GM18502 (cell line): ENCODE measurements at regions not wholly inside any gene's neighbourhood (a gene's known extent, or its start where the extent isn't known, plus 50 kb on each side); places are given as distances from the start of the nearest gene placed in this dataset.
"Not testable (repeated sequence)": the region's sequence is repeated elsewhere in the genome, so short reads cannot be mapped to it uniquely, and the experiment has no call there.

Experiments used
- ATAC-seq: cut with Tn5 transposase; IDR thresholded peaks from one replicate; pipeline ENCODE4 v1.9.1; 2021; ENCODE audit warnings: mild to moderate bottlenecking; ENCODE audit not compliant: unreplicated experiment, poor library complexity

DNA sequence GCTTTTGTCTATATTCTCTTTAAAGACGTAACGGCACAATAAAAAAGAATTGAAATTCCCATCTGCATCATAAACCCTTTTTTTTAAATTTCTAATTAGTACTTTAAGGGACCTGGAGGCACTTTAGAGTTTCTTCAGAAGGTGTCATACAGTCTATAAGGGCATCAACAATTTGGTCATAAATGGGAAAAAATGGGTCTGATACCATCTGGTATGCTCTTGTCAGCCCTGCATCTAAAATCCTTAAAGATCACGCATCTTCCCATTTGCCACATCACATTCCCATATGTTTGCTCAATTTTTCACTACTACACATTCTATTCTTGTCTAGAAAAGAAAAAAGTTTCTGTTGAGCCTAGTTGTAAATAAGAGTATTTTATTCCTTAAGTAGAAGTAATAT, 53.8 kb downstream of the COX7C start:
- no peak for ATAC-seq

DNA sequence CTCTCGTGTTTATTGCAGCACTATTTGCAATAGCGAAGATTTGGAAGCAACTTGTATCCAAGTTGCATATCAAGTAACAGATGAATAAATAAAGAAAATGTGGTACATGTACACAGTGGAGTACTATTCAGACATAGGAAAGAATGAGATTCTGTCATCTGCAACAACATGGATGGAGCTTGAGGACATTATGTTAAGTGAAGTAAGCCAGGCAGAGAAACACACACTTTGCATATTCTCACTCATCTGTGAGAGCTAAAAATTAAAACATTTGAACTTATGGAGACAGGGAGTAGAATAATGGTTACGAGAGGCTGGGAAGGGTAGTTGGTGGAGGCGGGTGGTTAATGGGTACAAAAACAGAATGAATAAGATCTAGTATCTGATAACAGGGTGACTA, 56.3 kb downstream of the COX7C start:
- ATAC-seq = no peak

DNA sequence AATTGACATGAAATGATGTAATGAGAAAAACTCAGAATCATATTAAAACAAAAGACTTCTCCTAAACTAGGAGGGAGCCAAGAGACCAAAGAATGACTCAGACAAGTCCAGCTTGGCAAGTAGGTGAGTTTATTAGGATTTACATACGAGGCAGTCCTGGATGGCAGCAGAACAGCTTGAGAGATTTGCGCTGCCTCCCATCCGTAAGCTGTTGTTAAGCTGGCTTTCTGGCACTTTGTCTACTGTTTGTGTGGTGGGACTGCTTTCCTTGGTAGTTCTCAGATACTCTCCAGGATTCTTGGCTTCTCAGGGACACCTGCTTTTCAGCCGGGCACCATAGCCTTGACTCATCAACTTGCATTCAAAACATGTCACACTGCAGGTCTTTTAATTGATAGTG, 57.6 kb downstream of the COX7C start:
- ATAC-seq = no peak

DNA sequence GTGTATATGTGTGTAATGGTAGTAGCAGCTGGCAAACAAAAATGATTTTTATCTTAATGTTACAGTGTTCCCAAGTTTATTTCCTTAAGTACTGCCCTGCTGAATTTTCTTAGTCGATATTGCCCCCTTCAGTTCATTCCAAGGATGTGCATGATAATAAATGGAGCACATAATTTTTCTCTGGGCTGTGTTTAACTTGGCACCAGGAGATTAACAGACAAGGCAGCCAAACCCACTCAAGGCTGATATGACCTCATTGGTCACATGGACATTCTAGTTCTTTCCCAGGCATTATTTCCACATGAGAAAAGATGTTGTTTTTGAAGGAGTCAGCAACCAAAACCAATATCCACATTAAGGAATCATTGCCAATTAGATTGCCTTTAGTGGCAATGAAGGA, 61.8 kb downstream of the COX7C start:
- ATAC-seq = peak; percentile 76

DNA sequence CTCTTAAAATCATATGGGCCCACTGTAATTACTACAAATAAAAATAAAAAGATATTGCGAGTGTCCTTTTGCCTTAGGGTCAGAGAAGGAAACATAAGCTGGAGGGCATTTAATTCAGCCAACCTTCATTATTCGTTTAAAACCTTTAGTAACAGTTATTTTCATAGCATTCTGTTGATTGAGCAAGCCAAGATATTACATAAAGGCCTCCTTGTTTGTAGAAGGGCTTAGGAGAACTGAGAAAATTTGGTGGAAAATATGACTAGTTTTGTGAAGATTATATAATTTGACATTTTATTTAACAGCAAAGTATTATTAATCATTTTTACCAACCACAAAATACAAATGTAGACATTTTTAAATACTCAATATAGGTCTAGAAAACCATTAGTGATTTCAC, 62.2 kb downstream of the COX7C start:
- ATAC-seq = no peak

DNA sequence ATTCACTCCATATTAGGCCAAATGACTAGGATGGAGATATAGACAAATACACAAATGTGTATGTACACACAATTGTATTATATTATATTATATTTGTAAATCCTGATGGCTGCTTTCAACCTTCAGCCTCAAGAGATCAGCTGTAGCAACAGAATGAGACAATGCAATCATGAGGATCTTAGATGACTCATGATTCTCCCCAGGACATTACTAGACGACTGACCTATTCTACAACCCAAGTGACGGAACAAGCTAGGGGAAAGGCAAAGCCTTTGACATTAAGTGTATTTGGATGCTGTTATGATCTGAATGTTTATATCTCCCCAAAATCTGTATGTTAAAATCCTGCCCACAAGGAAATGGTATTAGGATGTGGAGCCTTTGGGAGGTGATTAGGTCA, 66.5 kb downstream of the COX7C start:
- no peak for ATAC-seq

DNA sequence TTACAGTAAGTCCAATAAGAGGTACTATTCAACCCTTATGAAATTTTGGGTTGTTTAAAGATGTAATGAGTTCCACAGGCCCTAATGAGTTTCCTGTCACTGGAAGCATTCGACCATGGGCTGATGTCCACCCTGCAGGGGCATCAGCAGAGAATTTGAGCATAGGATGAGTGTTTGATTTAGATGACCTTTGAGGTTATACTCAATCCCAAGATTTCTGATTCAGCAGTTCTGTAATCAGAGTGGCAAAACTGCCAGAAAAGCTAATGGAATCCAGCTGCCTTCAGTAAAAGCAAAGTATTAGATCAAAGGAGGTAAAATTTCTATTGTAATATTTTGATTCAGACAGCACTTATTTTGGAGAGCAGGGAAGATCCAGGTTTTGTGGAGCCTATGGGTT, 68.3 kb downstream of the COX7C start:
- no peak for ATAC-seq

DNA sequence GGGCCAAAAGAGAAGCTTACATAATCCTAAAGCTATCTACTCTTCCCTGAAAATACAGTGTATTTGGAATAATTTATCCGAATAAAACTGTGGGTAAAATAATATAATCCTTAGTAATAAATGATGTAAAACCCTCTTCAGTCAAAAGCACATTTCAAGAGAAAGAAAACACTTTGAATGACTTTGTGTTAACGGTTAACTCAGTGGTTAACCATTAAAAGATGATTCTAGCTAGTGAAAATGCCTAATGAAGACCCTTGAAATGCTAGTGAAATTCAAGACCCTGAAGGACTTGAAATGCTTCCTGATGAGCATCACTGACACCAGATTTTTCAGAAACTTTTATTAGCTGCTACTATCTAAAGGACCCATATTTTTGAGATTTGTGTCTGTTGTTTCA, 70.7 kb downstream of the COX7C start:
- ATAC-seq = no peak

DNA sequence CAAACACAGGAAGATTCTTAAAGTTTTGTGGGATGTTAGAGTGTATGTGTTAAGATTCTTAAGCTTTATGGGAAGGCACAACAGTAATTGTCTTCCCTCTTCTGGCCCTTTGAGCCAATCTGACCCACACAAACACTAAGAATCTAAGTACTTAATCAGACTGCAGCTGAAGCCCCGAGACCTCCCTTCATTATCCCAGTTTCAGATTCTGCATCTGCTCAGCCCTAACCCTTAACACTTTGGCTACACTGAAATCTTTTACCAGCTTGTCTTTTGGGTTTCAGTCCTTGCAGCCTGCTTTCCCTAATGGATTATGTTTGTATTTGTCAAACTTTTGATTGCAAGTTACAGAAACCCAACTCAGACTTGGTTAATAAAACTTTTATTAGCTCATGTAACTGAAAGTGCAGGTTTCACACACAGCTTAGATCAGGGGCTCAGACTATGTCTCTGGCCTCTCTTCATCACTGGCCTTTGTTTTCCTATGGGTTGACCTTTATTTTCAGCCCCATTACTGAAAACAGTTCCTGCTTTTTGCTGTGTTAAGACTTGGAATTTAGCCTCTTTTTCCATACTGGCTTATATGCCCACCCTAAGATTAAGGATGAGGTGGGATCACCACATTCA, 71.5 kb downstream of the COX7C start:
- ATAC-seq = no peak

DNA sequence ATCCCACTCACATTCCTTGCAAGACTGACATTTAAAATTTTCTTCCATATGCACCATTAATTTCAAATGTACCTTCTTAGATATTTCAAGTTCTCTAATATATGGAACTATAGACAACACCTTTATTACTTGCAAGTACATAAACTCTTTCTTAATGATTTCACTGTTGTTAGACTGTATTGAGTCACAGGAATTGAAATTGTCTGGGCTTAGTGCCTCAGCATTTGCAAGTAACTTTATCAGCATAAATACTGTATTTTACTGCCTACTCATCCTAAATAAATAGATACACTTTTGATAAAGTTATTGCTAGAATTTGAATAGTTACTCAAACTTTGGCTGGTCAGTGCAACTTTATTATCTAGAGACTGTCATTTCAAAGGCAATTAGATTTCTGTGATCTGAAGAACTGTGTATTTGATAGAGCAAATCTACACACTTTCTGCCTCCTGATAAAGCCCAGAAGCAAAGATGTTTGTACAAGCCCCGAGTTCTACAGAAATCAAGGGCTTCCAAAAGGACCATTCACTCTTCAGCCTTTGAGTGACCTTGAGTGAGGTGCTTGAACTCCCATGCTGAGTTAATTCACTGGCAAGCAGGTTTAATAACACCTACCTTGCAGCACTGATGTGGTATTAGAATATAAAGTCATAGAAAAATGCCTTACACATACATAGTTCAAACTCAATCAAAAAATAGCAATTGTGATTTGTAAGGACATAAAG, 91.6 kb downstream of the COX7C start:
- no peak for ATAC-seq

DNA sequence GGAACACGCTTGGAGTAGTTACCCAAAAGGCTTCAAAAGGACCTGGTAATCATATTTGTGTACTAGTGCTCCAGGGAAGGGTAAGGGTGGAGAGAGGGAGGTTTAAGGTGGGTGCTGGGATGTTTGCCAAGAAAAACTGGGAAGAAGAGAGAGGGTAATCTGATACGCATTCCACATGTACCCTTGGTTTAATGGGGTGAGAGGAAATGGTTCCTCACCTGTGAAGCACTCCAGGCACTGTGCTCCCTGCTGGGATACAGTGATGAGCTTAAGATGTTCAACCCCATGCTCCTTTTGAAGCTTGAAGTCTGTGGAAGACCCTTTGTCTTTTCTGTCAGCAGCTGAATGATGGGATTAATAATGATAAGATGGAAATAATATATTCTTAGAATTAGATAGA, 98.4 kb downstream of the COX7C start:
- no peak for ATAC-seq

DNA sequence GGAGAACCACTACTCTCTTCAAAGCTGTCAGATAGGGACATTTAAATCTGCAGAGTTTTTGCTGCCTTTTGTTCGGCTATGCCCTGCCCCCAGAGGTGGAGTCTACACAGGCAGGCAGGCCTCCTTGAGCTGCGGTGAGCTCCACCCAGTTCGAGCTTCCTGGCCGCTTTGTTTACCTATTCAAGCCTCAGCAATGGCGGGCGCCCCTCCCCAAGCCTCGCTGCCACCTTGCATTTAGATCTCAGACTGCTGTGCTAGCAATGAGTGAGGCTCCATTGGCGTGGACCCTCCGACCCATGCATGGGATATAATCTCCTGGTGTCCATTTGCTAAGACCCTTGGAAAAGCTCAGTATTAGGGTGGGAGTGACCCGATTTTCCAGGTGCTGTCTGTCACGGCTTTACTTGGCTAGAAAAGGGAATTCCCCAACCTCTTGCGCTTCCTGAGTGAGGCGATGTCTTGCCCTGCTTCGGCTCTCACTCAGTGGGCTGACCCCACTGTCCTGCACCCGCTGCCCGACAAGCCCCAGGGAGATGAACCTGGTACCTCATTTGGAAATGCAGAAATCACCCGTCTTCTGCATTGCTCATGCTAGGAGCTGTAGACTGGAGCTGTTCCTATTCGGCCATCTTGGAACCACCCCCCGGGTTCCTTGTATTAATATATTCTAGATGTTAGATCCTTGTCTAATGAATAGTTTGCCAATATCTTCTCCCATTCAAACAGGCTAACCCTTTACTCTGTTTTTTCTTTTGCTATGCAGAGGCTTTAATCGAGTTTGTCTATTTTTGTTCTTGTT, 113.8 kb downstream of the COX7C start:
- not testable (repeated sequence) for ATAC-seq

DNA sequence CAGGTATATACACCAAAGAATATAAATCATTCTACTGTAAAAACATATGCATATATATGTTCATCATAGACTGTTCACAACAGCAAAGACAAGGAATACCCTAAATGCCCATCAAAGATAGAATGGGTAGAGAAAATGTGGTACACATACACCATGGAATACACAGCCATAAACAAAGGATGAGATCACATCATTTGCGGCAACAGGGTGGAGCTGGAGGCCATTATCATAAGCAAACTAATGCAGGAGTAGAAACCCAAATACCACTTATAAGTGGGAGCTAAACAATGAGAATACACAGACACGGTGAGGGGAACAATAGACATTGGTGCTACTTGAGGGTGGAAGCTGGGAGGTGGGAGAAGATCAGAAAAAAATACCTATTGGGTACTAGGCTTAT, 117.6 kb downstream of the COX7C start:
- no peak for ATAC-seq

DNA sequence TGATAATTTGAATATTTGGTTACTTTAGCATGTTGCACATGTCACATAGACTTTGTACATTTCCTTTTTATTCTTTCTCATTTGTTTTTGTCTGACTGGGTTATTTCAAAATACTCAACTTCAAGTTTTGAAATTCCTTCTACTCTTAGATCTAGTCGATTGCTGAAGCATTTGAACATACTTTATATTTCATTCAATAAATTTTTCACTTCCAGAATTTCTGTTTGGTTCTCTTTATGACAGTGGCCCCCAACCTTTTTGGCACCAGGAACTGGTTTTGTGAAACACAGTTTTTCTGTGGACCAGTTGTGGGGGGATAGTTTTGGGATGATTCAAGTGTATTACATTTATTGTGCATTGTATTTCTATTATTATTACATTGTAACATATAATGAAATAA, 119.8 kb downstream of the COX7C start:
- ATAC-seq = no peak

DNA sequence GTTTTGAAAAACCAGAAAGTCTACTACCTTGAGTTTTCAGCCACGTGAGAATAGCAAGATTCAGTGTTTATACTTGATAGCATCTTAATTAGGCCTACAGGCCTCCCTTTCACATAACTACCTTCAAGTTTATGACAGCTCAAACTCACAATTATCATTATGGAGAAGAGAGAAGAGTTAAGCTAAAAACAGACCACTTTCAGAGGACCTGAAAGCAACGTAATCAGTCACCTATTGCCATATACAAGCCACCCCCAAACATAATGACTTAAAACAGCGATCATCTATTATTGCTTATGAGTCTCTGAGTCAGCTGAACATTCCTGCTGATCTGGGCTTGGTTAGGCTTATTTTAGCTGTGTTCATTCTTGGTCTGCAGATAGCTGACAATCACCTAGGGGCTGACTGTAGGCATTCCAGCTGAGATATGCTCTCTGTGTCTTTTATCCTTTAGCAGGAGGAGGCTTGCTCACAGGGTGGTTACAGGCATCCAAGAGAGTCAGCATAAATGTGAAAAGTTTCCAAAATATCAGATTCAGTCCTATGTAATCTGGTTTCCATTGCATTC, 130.9 kb downstream of the COX7C start:
- no peak for ATAC-seq

DNA sequence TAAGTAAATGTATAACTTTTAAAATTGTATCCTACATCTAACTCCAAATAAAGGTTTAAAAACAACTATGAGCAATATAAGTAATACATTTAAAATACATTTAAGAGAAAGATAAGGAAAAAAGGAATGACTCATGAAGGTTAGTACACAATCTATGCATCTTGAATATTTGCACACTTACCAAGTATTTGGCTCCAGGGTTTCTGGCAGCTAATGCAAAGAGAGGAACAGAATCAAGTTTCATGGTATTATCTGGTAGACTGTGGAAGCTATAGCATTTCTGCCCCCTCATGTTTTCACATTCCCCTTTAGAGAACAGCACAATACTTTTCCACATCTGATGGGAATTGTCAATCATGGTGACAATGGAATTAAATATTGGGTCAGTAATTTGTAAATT, 132.1 kb downstream of the COX7C start:
- ATAC-seq = no peak

DNA sequence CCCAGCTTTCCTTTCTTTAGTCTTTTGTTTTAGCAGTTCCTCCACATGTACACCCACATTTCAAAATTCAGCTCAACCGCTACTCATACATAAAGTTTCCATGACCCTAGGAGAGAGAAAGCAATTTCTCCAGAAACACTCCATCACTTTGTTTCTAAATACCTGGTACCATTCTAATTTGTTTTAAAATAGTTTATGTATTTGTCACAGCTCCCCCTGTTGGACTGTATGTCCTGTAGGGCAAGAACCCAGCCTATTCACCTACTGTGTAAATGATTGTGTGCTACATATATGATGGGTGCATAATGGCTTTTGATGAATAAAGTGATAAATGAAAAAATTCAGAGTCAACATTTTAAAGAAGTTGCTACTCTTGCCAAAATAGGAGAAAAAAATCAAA, 139.1 kb downstream of the COX7C start:
- ATAC-seq = no peak

DNA sequence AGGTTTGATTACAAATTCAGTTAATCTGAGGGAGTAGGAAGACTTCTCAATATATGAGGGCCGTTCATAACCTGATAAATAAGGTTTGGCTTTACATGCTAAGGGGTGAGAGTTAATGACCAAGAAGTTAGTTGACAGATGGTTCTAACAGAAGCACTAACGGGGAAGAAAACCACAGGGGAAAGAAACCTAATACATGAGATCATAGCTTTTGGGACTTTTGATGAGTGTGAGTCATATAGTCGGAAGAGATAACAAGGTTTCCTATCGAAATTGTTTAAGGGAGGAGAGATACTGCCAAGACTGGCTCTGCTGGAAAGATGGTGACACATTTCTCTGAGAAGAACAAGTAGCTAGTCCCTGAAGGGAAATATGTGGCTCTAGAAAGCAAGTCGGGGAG, 140.1 kb downstream of the COX7C start:
- no peak for ATAC-seq

DNA sequence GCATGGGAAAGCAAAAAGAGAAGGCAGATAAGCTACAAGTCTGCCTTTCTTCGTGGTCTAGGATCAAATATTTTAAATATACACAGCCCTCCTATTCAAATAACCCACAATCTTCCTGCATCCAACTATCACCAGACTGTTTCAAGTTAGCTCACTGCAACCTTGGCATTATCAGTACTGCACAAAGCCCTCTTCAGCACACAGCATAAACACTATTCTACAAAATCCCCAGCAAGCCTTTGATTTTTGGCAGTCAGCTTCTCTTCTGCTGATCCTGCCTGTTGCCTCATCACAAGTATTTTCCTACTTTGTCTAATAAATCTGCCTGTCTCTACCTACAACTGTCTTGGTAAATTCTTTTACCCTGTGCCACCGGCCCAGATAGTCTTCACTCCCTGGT, 142.9 kb downstream of the COX7C start:
- ATAC-seq = no peak

DNA sequence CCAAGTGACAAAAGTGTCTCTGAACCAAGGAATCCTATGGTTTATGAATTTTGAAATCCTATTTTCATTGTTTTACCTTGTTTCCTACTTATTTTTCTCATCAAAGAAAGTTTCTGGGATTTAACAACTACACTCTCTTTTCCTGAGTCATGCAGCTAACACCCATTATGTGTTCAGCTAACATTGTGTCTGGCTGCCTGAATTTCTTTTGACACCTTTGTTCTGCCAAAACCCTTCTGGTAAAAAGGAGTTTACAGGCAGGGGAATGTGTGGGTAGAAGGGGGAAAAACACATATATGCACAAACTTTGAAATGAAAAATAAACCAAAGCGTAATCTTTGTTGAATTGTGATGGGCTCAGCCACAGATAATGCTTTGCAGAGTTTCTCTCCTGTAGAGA, 146.2 kb downstream of the COX7C start:
- ATAC-seq = no peak

DNA sequence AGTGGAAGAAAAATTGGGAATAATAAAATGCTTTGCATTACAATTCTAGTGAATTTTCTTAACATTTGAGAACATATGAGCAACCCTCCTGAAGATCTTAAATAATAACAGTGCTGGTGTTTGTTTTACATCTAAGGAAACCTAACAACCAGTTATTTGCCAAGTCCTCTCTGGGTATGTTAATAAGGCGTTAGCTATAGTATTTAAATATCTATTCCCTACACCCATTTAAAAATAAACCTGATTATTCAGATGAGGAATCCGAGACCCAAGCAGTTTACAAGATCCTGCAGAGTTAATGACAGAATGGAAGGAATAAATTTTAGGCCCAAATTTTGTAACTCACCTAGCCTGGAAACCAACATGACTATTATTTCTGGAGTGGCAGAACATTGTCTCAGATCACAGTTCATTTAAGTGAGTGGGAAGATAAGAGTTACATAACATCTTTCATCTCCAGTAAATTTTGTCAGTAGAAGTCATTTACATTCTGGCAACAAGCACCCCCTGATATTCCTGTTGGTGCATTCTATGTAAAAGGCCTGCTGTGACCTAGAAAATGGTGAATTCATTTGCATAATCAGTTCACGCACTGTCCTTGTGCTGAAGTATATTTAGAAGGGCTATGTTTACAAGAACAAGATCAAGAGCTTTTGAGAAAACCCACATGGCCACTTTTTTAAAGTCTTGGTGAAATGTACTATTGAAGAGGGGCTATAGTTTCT, 148.2 kb downstream of the COX7C start:
- no peak for ATAC-seq
